Natural killer cell treated with Interleukin-12 subunit alpha and Interleukin-12 subunit beta and Interleukin-15 and Interleukin-18, amount 100 ng/mL, for 72 hours (primary cell): ENCODE measurements at regions not wholly inside any gene's neighbourhood (a gene's known extent, or its start where the extent isn't known, plus 50 kb on each side); places are given as distances from the start of the nearest gene placed in this dataset.
A peak's percentile ranks its signal among the peaks of the same experiment; 100 is the strongest.

ENCODE experiments used
- ATAC-seq, 2 donors: fragments of 150-1000 bp; cut with Tn5 transposase in 1 of 2; sonication (Bioruptor Pico), chemical (Tn5 transposase) in 1 of 2; 2 replicates each; pipeline ENCODE4 v1.10.0; 2021
- DNase-seq: peaks from one replicate; pipeline ENCODE4 v3.0.0; 2022; ENCODE audit warnings: low spot score
- H3K27ac Mint-ChIP-seq, 2 donors: 1 replicate in 1 of 2; 2 replicates in 1 of 2; pipeline ENCODE4 v1.8.0; 2022; ENCODE audit warnings: mixed read lengths in 2 of 2, mild to moderate bottlenecking in 1 of 2, moderate library complexity in 1 of 2
- H3K27me3 Mint-ChIP-seq, 2 donors: 1 replicate in 1 of 2; 2 replicates in 1 of 2; pipeline ENCODE4 v1.8.0; 2022; ENCODE audit warnings: mixed read lengths in 2 of 2
- H3K36me3 Mint-ChIP-seq: one replicate; pipeline ENCODE4 v1.8.0; 2022; ENCODE audit warnings: mixed read lengths
- H3K4me1 Mint-ChIP-seq, 2 donors: 1 replicate in 1 of 2; 2 replicates in 1 of 2; pipeline ENCODE4 v1.8.0; 2022; ENCODE audit warnings: low read depth in 2 of 2, mixed read lengths in 2 of 2, mild to moderate bottlenecking in 1 of 2
- H3K4me3 Mint-ChIP-seq: one replicate; pipeline ENCODE4 v1.8.0; 2022; ENCODE audit warnings: mixed read lengths
- H3K9me3 Mint-ChIP-seq: 2 replicates; pipeline ENCODE4 v1.8.0; 2022; ENCODE audit warnings: mixed read lengths

DNA sequence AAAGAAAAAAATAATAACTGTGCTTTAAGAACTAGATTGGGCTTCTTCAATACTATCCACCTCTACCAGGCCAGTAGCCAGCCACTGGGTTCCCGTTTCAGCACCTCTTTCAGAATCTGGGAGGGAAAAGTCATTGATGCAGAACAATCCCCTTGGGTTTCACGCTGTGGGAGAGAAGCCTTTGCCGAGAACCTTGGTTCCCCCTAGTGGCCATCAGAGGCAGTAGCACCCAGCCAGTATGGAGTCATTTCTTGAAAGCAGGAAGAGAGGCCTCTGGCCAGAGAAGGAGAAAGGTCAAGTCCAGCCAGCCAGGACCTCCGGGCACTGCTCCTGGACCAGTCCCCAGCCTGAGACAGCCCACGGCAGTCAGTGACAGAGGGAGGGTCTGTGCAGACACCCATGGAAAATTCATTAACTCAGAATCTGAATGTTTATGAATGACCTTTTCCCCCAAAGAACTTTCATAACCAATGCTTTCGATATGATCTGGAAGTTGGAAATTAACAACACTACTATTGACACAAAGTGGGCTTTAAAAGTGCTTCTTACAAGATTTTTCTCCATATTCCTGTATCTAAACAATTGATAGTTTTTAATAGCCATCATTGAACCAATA, 51.2 kb upstream of the CDH5 start:
- Mint-ChIP-seq H3K27me3 (peaks cover 7 to 15% of the 10 kb centered on the region in 2 donors), H3K36me3 (no peaks in the 10 kb centered on the region), H3K4me3 (no peak overlapping the region), H3K4me1 (no peaks in the 10 kb centered on the region), H3K9me3 (no peaks in the 10 kb centered on the region), H3K27ac (no peak overlapping the region)
- peak; percentile 68 to 82 for ATAC-seq
- peak; percentile 73 for DNase-seq

GRCh38 chr16:66311306-66311705, 55.2 kb upstream of the CDH5 start:
- no peak for ATAC-seq
- Mint-ChIP-seq H3K4me3 (no peak overlapping the region), H3K36me3 (no peaks in the 10 kb centered on the region), H3K4me1 (no peaks in the 10 kb centered on the region), H3K27ac (no peak overlapping the region), H3K27me3 (peaks cover 7 to 9% of the 10 kb centered on the region in 2 donors), H3K9me3 (no peaks in the 10 kb centered on the region)
- no peak for DNase-seq

DNA sequence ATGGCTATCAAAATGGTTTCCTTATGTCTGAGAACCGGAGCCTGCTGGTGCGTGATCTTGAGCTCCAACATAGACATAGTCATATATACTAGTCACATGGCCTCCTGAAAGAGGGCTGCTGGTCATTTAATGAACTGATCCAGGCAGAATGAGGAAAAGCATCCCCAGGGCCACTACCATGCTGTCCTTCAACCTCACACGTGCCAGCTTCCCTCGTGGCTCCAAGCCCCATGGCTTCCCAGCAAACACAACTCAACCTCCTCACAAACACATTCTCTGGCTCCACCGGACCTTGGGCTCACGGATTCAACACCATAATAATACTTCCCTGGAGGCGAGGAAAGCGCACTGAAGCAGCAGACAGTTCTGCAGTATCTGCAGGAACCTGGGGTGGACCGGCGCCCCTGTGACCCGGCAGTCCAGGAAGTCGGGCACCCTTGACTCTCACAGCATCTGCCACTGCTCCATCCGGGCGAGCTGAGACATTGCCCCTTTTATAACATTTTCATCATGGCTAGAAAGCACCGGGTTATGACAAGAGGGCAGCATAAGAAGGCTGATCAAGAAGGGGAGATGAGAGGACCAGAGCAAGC, 57.2 kb upstream of the CDH5 start:
- no peak overlapping the region for H3K4me3 Mint-ChIP-seq
- ATAC-seq (no peak), DNase-seq (no peak)
- peaks cover 11 to 12% of the 10 kb centered on the region in 2 donors for H3K27me3 Mint-ChIP-seq
- H3K36me3 Mint-ChIP-seq, result no peaks in the 10 kb centered on the region
- no peaks in the 10 kb centered on the region for H3K9me3 Mint-ChIP-seq
- H3K4me1 Mint-ChIP-seq, result no peaks in the 10 kb centered on the region
- H3K27ac Mint-ChIP-seq, result no peak overlapping the region

GRCh38 chr16:66308096-66308495, 58.4 kb upstream of the CDH5 start:
- Mint-ChIP-seq H3K27me3 (peaks cover 5 to 9% of the 10 kb centered on the region in 2 donors), H3K4me3 (no peak overlapping the region), H3K27ac (no peak overlapping the region), H3K4me1 (no peaks in the 10 kb centered on the region), H3K36me3 (no peaks in the 10 kb centered on the region), H3K9me3 (no peaks in the 10 kb centered on the region)
- no peak for DNase-seq
- ATAC-seq, result no peak

GRCh38 chr16:66306366-66307150, 59.9 kb upstream of the CDH5 start:
- H3K27me3 Mint-ChIP-seq, result peaks cover 5 to 12% of the 10 kb centered on the region in 2 donors
- H3K9me3 Mint-ChIP-seq, result no peaks in the 10 kb centered on the region
- ATAC-seq, result no peak
- no peak overlapping the region for H3K27ac Mint-ChIP-seq
- no peak overlapping the region for H3K4me3 Mint-ChIP-seq
- no peaks in the 10 kb centered on the region for H3K36me3 Mint-ChIP-seq
- no peaks in the 10 kb centered on the region for H3K4me1 Mint-ChIP-seq
- DNase-seq, result peak; percentile 22

DNA sequence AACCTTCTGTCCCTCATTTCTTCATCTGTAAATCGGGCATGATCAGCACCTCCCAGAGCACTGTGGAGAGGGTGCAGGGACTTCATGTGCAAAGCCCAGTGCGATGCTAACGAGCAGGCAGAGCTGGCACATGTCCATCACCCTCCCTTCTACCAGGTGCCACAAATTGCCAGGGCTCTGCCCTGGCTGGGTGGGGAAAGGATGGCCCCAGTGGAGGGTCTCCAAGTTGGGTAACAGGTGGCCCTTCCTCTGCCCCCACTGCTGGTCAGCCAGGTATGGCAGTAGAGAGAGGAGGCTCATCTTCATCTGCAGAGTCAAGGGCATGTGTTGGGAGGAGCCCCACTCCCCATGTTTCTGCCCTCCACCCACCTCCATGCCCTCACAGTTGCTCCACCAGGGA, 61.5 kb upstream of the CDH5 start:
- Mint-ChIP-seq H3K9me3 (no peaks in the 10 kb centered on the region), H3K4me3 (no peak overlapping the region), H3K36me3 (no peaks in the 10 kb centered on the region), H3K27me3 (peaks cover 5 to 12% of the 10 kb centered on the region in 2 donors), H3K4me1 (no peaks in the 10 kb centered on the region), H3K27ac (no peak overlapping the region)
- DNase-seq (peak; percentile 26), ATAC-seq (no peak)

DNA sequence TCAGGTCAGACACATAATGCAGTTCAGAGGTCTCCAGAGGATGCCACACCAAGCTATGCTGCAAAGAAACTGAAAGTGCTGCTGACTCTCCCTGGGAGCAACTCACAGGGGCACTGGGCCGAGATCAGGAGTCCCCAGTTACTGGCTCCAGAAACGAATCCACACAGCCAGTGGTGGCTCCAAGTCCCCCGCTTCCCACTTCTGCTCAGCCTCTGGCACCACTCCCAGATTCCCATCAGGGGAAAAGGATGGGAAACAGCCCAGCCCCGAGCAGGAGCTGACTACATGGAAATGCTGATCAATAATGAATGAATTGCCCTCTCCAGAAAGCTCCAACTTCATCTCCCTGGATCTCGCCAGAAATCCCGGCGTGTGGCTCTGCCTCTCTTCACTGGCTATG, 62.3 kb upstream of the CDH5 start:
- Mint-ChIP-seq H3K27ac (no peak overlapping the region), H3K27me3 (peaks cover 5 to 9% of the 10 kb centered on the region in 2 donors), H3K36me3 (no peaks in the 10 kb centered on the region), H3K9me3 (no peaks in the 10 kb centered on the region), H3K4me1 (peaks cover 7% of the 10 kb centered on the region in 2 donors), H3K4me3 (no peak overlapping the region)
- DNase-seq (peak; percentile 41), ATAC-seq (no peak)

- no peak overlapping the region for H3K27ac Mint-ChIP-seq
- H3K27me3 Mint-ChIP-seq, result peaks cover 2 to 3% of the 10 kb centered on the region in 2 donors
- peaks cover 9 to 11% of the 10 kb centered on the region in 2 donors for H3K4me1 Mint-ChIP-seq
- H3K36me3 Mint-ChIP-seq, result no peaks in the 10 kb centered on the region
- DNase-seq, result no peak
- ATAC-seq, result no peak
- no peaks in the 10 kb centered on the region for H3K9me3 Mint-ChIP-seq
- H3K4me3 Mint-ChIP-seq, result no peak overlapping the region
These were observed 66.0 kb upstream of the CDH5 start for GRCh38 chr16:66300501-66300900.

GRCh38 chr16:66300037-66300436, 66.5 kb upstream of the CDH5 start:
- peaks cover 3 to 6% of the 10 kb centered on the region in 2 donors for H3K27me3 Mint-ChIP-seq
- H3K4me3 Mint-ChIP-seq, result no peak overlapping the region
- peaks cover 9 to 11% of the 10 kb centered on the region in 2 donors for H3K4me1 Mint-ChIP-seq
- H3K9me3 Mint-ChIP-seq, result no peaks in the 10 kb centered on the region
- ATAC-seq (no peak), DNase-seq (no peak)
- no peaks in the 10 kb centered on the region for H3K36me3 Mint-ChIP-seq
- no peak overlapping the region for H3K27ac Mint-ChIP-seq

DNA sequence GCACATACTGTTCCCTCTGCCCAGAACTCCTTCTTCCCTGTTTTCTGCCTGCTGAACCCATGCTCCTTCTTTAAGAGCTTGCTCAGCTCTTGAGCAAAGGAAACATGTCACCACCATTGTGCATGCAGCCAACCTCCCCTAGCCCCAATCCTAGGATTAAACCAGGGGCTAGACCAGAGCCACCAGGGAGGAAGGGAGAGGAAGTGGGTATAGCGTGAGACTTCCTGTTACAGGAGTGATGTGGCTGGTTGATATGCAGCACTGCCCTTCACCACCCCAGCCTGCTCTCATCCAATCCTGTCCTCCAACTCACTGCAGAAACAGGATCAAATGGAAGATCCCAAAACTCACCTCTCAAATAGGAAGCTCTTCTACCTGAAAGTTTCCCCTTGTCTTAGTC, 67.1 kb upstream of the CDH5 start:
- Mint-ChIP-seq H3K36me3 (no peaks in the 10 kb centered on the region), H3K4me3 (no peak overlapping the region), H3K9me3 (no peaks in the 10 kb centered on the region), H3K4me1 (peaks cover 9 to 11% of the 10 kb centered on the region in 2 donors), H3K27ac (no peak overlapping the region), H3K27me3 (peaks cover 3 to 6% of the 10 kb centered on the region in 2 donors)
- ATAC-seq (peak in 1 of 2 donors; percentile 20), DNase-seq (no peak)

DNA sequence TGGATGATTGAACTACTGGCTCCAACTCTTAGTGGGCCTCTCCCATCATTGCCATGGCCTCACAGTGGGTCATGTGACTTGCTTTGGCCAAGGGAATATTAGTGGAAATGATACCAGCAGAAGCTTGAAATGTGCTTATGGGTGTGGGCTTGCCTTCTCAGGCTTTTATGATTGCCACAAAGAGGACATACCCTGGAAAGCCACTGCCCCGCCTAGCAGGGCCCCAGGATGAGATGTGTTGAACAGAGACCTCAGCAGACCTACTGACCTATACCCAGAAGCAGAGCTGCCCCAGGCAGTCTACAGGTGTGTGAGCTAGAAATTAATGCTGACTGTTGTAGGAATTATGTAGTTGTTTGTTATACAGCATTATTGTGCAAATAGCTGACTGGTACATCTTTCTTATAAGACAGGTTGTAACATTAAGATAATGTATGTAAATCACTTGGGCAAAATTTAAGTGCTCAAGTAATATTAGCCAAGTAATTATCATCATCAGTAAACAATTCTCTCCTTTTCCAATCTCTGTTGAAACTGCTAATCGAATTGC, 67.8 kb upstream of the CDH5 start:
- Mint-ChIP-seq H3K27ac (no peak overlapping the region), H3K4me1 (peaks cover 9 to 11% of the 10 kb centered on the region in 2 donors)

DNA sequence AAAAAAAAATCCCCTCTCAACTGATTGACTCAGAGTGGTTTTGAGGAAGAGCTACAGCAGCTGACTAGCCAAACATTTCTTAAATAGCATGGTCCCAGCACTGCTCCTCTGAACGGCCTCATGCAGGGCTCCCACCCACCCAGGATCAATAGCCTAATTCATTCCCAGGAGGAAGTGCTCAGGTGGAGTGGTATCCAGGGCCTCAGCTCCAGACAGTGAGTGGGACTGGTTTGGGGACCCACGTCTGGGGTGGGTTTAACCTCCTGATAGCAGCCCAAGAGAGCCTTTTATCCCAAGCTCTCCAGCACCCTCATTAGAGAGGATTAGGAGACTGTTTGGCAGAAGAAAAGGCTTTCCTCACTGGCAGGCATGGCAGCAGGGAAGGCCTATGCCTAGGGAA, 68.5 kb upstream of the CDH5 start:
- H3K4me1 Mint-ChIP-seq, result peaks cover 9 to 11% of the 10 kb centered on the region in 2 donors
- no peaks in the 10 kb centered on the region for H3K36me3 Mint-ChIP-seq
- H3K27me3 Mint-ChIP-seq, result peaks cover 7 to 11% of the 10 kb centered on the region in 2 donors
- no peak for ATAC-seq
- DNase-seq, result peak; percentile 18
- H3K4me3 Mint-ChIP-seq, result no peak overlapping the region
- no peak overlapping the region for H3K27ac Mint-ChIP-seq
- no peaks in the 10 kb centered on the region for H3K9me3 Mint-ChIP-seq

More for the DNA sequence above, 67.8 kb upstream of the CDH5 start:
- no peak for DNase-seq
- ATAC-seq, result no peak
- Mint-ChIP-seq H3K36me3 (no peaks in the 10 kb centered on the region), H3K4me3 (no peak overlapping the region), H3K27me3 (peaks cover 3 to 6% of the 10 kb centered on the region in 2 donors), H3K9me3 (no peaks in the 10 kb centered on the region)

DNA sequence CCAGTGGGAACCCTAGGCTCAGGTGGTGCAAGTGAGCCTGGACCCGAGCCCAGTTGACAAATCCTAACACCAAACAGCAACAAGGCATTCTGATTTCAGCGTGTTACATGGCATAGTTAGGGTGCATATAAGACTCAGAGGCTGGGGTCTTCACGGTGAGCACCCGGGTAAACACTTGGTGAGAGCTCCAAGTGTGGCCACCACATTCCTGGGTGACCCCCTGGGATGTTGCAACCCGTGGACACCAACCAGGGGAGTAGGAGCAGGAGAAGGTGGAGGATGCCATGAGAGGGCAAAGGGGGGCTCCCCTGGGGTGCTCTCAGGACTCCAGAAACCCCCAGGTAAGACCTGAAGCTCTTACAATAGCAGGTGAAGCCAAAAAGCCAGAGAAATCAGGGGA, 69.9 kb upstream of the CDH5 start:
- Mint-ChIP-seq H3K9me3 (no peaks in the 10 kb centered on the region), H3K4me3 (no peak overlapping the region), H3K27ac (no peak overlapping the region), H3K27me3 (peaks cover 12 to 18% of the 10 kb centered on the region in 2 donors), H3K4me1 (peaks cover 9 to 11% of the 10 kb centered on the region in 2 donors), H3K36me3 (no peaks in the 10 kb centered on the region)
- ATAC-seq (peak in 1 of 2 donors; percentile 38), DNase-seq (peak; percentile 29)
